ENCODE measurements at regions not wholly inside any gene's neighbourhood (a gene's known extent, or its start where the extent isn't known, plus 50 kb on each side); places are given as distances from the start of the nearest gene placed in this dataset.
A peak's percentile ranks its signal among the peaks of the same experiment; 100 is the strongest.
"Not testable (repeated sequence)": the region's sequence is repeated elsewhere in the genome, so short reads cannot be mapped to it uniquely, and the experiment has no call there.

DNA sequence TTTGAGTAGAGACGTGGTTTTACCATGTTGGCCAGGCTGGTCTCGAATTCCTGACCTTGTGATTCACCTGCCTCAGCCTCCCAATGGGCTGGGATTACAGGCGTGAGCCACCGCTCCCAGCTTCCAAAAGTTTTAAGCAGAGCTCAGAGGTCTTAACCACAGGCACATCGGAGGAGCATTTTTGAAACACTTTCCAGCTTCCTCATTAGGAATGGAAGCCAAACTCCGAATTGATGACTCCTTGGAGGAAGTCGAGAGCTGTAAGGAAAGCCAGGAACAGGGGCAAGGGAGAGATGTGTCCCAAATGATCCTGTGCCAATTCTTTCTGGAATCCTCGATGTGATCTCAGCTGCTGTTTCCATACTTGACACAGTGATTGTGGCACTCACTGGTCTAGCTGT, 56.2 kb upstream of the CCZ1B start:
- DNase-seq, result not testable (repeated sequence)

DNA sequence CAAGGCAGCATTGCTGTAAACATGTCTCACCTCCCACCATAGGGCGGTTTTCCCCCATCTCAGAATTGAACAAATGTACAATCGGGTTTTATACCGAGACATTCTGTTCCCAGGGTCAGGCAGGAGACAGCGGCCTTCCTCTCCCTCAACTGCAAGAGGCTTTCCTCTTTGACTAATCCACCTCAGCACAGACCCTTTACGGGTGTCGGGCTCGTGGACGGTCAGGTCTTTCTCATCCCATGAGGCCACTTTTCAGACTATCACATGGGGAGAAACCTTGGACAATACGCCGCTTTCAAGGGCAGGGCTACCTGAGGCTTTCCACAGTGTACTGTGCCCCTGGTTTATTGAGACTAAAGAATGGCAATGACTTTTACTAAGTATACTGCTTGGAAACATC, 57.7 kb upstream of the CCZ1B start:
- DNase-seq, result not testable (repeated sequence)

DNA sequence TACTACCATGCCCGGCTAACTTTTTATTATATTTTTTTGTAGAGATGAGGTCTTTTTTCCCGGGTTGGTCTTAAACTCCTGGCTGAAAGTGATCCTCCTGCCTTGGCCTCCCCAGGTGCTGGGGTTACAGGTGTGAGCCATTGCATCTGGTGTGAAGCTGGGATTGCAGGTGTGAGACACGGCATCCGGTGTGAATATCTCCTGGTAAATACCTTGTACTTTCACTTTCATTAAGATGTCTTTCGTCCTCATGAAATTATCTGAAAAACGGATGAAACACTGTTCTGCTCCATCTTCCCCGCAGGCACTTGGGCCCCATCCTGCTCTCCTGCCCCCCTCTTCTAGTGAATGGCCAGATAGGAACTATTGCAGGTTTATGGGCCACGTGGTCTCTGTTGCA, 60.1 kb upstream of the CCZ1B start:
- DNase-seq, result no peak

DNA sequence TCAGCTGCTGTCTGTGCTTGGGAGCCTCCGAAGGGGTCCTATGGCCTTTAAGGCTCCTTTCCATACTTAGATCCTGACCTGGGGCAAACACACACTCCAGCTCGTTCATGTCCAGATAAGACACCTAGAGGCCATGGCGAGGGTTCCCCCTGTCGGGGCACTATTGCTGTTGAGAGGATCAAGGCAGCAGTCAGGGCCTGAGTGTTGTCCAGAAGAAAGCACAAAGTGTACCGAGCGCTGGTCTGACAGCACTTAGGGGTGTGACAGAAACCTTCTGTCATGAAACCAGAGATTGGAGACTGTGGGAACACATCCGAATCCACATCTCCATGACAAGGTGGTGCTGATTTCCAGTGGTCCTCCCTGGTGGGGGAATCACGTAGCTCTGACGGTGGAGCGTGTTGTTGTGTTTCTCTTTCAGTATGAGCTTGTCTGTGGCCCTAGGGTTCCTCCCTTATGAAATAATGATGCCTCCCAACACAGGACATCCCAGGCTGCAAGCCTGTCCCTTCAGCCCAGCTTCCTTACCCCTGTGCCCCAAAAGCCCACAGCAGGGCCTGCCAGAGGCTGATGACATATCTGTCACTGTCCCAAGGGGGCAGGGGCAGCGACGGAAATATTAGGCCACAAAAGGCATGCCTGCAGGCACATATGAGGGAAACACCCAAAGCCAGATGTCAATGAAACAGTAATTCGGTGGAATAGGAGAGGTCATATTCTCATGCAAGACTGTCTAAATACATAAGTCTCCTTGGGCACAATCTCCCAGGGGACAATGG, 62.4 kb upstream of the CCZ1B start:
- DNase-seq, result not testable (repeated sequence)

DNA sequence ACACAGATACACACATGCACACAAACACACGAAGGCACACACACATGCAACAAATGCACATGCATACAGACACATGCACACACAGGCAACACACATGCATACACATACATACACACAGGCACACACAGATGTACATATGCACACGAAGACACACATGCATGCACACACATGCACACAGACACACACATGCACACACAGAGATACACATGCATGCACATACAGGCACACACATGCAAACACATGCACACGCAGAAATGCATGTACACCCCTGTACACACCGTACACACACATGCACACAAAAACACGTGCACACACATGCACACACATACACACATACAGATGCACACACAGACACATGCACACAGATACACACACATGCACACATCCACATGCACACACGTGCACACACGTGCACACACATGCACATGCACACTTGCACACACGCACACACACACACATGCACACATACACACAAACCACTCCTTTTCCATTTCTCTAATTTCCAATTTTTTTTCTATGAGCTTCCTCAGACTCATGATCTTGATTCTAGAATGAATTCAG, 63.3 kb upstream of the CCZ1B start:
- DNase-seq, result no peak

DNA sequence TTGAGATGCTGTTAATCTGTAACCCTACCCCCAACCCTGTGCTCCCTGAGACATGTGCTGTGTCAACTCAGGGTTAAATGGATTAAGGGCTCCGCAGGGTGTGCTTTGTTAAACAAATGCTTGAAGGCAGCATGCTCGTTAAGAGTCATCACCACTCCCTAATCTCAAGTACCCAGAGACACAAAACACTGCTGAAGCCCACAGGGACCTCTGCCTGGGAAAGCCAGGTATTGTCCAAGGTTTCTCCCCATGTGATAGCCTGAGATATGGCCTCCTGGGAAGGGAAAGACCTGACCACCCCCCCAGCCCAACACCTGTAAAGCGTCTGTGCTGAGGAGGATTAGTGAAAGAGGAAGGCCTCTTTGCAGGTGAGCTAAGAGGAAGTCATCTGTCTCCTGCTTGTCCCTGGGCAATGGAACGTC, 76.0 kb upstream of the CCZ1B start:
- not testable (repeated sequence) for DNase-seq

DNA sequence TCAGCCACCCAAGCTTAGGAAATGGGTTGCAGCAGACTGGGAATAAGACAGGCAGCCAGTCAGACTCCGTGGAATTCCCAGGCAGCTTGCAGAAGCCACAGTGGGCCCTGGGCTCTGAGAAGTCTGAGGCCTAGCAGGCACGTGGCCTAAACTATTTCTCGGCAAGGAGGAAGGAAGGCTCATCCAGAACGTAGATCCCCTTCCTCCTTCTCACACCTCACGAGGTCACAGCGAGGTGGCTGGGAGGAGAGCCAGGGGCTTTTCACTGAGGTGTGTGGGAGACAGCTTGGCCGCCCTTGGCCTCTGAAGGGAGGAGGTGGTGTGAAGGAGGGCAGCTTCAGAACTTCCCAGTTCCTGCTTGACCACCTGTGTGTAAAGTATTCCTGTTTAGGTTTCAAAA, 77.2 kb upstream of the CCZ1B start:
- DNase-seq, result not testable (repeated sequence)

DNA sequence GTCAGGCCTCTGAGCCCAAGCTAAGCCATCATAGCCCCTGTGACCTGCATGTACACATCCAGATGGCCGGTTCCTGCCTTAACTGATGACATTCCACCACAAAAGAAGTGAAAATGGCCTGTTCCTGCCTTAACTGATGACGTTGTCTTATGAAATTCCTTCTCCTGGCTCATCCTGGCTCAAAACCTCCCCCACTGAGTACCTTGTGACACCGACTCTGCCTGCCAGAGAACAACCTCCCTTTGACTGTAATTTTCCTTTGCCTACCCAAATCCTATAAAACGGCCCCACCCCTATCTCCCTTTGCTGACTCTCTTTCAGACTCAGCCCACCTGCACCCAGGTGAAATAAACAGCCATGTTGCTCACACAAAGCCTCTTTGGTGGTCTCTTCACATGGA, 77.7 kb upstream of the CCZ1B start:
- DNase-seq, result not testable (repeated sequence)

DNA sequence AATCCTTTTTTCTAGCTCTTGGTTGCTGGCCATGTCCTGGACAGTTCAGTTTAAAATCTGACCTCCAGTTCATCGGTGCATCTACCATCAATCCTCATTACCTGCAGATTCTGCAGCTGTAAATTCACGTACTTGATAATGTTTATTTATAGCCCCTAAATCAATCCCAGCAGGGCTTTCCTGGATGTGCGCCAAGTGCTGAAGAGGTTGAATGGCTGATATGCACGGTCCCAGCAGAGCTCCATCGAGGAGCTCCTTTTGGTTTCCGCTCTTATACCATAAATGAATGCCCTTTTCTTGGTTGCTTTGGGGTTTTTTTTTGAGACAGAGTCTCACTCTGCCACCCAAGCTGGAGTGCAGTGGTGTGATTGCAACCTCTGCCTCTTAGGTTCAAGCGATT, 91.2 kb upstream of the CCZ1B start:
- no peak for DNase-seq

DNA sequence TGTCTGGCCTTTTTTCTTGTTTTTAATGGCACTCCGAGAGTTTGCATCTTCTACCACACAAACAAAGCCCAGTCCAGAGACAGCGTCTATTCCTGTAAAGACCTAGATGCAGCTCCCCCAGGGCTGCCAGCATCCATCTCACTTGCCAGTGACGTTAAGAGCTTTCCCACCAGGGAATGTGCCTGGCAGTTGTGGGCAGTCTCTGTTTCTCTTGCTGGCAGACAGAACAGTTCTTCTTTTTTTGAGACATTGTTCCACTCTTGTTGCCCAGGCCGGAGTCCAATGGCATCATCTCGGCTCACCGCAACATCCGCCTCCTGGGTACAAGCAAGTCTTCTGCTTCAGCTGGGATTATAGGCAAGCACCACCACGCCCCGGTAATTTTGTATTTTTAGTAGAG, 93.1 kb upstream of the CCZ1B start:
- not testable (repeated sequence) for DNase-seq

DNA sequence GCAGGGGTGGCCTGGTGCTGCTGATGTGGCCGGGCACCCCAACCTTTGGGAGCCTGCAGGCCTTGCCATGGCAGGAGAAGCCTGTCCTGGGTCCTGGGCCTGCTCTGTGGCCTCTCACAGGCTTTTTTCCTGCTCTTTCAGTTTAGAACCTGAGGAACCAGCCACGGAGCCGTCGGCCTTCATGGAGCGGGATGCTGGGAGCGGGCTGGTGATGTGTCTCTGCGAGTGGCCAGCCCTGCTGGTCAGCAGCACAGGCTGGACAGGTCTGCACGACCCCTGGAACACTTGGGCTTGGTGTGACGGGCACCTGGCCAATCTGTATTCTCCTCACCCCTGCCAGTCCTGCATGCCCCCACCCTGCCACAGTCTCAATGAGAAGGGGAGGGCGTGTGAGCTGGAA, 98.4 kb upstream of the CCZ1B start:
- not testable (repeated sequence) for DNase-seq

DNA sequence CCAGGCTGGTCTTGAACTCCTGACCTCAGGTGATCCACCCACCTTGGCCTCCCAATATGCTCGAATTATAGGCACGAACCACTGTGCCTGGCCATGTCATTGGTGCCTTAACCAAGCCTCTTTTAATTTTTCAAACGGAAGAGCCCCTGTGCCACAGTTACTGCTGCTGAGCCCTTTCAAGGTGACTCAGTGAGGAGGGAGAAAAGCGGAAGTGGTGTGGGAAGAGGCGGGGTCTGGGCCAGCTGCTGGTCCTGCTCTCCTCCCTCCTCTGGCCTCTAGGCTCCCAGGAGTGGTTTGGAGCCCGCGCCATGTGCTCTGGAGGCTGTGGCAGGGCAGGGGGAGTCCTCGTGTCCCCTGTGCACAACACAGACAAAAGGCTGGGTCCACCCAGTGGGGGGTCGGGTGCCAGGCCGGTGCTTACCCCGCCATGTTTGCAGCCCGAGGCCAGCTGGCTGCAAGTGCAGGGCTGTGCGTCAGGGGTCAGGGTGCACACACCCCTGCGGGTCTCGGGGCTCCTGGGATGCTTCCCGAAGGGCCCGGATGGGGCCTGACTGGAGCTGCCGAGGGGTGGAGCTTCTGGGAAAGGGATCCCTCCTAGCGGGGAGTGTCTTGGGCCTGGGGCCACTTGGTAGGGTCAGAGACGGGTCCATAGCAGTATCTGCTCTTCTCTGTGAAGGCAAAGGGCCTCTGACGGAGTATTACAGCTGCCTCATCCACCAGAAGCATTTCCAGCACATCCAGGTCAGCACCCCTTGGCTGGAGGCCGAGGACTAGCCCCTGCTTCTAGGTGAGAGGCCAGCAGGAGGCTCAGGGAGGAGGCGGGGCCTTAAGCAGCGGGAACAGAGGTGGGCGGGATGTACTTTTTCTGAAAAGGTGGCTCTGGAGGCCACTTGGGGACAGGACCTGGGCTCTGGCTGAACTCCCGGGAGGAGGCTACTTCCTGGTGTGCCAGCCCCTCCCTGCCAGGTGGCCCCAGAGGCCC, 100.4 kb upstream of the CCZ1B start:
- DNase-seq, result not testable (repeated sequence)

DNA sequence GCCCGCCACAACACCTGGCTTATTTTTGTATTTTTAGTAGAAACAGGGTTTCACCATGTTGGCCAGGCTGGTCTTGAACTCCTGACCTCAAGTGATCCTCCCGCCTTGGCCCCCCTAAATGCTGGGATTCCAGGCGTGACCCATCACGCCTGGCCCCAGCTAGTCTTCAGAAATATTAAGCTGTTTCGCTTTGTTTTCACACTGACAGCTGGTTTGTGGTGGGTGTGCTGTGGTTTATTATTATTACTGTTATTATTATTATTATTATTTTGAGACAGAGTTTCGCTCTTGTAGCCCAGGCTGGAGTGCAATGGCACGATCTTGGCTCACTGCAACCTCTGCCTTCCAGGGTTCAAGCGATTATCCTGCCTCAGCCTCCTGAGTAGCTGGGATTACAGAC, 101.6 kb upstream of the CCZ1B start:
- DNase-seq, result not testable (repeated sequence)

DNA sequence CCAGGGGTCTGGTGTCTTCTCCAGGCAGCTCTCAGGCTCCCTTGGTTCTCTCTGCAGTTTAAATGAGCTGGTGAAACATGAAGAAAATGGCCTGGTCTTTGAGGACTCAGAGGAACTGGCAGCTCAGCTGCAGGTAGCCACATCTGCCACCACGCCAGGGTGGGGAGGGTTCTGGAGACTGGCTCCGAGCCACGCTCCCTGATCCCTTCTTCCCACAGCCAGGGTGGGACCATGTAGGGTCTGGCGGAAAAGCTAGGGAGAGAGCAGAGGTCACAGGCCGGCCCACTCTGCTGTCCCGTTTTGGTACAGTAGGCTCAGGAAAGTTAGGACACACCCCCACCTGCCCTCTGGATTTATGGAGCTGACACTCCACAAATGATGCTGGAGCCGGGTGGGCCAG, 103.5 kb upstream of the CCZ1B start:
- not testable (repeated sequence) for DNase-seq

DNA sequence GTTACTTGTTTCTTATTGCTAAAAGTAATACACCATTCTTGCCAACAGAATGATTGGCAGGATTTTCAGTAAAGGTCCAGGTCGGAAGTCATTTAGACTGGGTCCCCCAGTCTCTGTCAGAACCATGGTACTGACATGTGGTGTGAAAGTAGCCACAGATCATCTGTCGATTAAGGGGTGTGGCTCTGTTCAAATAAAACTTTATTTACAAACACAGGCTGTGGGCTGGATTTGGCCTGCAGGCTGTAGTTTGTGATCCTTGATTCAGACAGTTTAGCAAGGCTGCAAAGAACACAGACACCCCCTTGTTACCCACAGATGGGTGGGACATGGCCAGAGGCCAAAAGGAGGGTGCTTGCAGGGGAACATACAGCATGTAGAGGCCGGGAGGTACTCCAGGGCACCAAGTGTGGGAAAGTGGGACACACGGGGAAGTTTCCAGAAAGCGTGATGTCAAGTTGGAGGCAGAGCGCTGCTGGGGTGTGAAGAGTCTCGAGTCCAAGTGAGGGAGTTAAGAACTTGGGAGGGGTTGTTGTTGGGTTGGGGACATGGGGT, 104.1 kb upstream of the CCZ1B start:
- DNase-seq, result not testable (repeated sequence)

DNA sequence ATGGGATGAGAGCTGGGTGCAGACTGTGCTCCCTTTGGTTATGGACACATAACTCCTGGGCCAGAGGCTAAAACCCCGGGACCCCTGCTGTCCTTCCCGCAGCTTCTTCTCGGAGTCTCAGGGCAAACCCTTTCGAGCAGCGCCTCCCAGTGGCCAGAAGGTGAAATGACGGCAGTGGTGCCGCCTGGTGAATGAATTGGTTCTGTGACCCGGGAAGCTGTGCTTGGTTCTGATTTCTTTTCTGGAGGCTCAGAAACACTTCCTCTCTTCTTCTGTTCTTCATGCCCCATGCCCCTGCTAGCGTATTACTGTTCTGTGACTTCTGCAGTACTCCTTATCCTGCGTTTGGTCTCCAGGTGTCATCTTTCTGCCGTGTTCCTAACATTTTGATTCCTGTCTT, 104.7 kb upstream of the CCZ1B start:
- DNase-seq, result not testable (repeated sequence)

DNA sequence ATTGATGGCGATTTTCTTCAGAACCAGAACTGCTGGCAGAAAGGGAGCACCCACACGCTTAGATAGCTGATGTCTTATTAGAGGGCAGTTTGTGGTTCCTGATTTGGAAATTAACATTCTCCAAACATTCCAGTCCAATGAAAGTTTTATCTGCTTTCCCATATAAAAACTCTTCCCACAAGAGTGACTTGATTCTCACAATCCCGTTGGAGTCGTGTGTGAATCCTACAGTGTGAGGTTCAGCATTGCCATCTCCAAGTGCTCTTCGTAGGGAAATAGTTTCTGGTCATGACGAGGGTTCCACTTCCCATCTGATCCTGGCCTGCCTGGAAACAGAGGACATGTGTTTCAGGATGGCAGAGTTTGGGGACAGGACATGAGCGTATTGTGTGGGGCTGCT, 105.4 kb upstream of the CCZ1B start:
- not testable (repeated sequence) for DNase-seq

DNA sequence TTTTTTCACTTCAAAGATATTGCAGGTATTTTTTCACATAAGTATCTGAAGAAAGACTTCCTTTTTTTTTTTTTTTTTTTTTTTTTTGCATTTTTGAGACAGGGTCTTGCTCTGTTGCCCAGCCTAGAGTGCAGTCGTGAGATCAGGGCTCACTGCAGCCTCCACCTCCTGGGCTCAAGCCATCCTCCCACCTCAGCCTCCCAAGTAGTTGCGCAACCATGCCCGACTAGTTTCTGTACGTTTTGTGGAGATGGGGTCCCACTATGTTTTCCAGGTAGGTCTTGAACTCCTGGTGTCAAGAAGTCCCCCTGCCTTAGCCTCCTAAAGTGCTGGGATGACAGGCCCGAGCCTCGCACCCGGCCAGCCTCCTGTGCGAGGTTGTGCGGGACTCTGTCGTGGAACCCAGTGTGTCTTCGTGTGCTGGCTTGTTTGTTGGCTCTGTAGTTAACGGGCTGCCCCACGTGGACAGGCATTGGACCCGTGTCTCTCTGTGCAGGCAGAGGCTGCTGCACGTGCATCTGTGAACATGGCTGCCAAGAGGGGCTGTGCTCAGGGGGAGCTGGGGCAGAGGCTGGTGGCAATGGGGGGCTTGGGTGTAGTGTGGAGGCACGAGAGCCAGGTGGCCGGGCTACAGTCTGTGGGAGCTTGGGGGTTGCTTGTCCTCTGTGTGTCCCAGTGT, 108.0 kb upstream of the CCZ1B start:
- DNase-seq, result not testable (repeated sequence)

DNA sequence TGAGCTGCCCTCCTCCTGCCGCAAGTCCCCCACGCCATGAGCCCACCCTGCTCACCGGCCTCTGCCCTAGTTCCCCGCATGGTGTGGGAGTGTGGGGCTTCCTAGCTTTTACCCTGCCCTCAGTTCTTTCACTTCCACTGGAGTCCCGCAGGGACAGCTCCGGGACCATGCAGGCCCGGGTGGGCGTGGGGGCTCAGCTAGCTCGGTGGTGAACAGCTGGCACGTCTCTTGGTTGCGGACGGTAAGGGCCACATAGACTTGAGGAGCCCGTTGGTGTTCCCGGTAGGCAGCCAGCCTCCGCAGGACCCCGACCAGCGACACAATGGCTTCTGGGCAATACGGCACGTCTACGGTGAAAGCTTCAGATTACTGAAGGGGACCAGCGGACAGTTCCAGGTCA, 108.9 kb upstream of the CCZ1B start:
- DNase-seq, result no peak

DNA sequence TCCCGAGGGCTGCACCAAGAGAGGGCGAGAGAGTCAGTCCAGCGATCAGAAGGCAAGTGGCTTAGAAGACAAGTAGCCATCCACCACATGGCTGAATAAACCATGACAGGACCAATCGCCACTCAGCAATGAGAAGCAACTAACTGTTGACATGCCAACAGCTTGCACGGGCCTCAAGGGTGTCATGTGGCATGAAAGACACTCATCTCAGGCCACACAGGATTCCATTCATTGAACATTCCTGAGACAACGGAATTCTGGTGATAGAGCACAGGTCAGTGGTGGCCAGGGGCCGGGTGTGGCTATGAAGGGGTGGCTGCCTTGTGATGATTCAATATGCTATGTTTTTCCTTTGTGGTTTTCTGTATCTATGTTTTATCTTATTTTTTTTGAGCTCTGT, 110.6 kb upstream of the CCZ1B start:
- not testable (repeated sequence) for DNase-seq

DNA sequence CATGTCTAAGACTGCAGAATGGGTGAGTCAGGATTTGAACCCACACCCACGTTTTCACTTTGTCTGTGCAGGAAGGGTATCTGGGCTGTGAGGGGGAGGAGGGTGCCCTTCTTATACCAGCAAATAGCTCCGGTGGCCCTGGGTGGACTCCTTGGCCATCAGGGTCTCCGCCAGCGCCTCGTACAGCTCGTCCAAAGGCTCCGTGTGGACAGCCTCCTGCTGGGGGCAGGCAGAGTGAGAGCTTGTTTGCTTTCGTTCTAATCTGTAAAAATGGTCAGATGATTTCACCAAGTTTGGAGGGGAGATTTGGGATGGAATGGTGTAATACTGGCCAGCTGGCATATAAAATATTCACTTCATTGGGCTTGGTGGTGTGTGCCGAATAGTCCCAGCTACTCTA, 111.7 kb upstream of the CCZ1B start:
- DNase-seq, result not testable (repeated sequence)

DNA sequence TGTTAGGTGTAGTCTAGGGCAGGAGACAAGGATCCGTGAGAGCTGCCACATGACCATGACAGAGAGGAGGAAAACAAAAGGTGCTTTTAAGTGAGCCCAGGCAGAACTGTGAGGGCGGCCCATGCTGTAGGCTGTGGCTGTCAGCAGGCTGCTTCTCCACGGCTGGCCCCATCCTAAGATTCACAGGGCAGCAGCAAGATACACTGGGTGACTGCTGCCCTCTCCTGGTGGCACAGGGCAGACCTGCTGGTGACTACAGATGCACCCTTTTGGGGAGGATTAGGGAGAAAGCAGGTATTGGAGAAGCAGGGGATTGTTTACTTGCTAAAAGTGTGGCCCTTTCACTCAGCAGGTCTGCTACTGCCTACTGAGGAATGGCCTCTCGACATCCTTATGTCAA, 112.2 kb upstream of the CCZ1B start:
- DNase-seq, result peak; percentile 62

DNA sequence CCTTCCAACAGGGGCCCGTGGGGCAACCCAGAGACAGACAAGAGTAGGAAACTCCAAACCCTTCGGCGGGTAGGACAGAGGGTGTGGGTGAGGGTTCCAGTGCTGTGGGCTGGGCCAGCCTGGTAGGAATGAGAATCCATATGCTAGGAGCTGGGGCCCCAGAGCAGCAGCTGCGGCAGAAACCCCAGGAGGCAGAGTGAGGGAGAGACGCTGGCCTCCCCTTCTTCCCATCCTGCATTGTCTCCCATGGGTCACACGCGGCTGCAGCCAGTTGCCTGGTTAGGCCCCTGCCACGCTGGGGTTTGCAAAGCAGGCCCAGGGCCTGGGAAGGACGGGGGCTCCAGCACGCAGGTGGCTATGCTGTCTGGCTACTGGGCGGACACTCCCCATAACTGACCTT, 113.1 kb upstream of the CCZ1B start:
- not testable (repeated sequence) for DNase-seq
